ENCODE measurements at regions not wholly inside any gene's neighbourhood (a gene's known extent, or its start where the extent isn't known, plus 50 kb on each side); places are given as distances from the start of the nearest gene placed in this dataset.

GRCh38 chr5:119862619-119863018 lies 233.3 kb downstream of the FAM170A start:
- no peak overlapping the region for H3K27ac ChIP-seq
- H3K9ac ChIP-seq = no peak overlapping the region
- no peak overlapping the region for H2AFZ ChIP-seq
- H3K4me1 ChIP-seq = no peaks in the 10 kb centered on the region
- H3K4me2 ChIP-seq (ENCODE audit: low read length) = no peak overlapping the region
- no peaks in the 10 kb centered on the region for H3K27me3 ChIP-seq (ENCODE audit: control insufficient read depth, insufficient read depth, low read length)
- no peaks in the 10 kb centered on the region for H3K9me3 ChIP-seq (ENCODE audit: control insufficient read depth, low read length)
- no peak overlapping the region for H3K4me3 ChIP-seq (ENCODE audit: low read depth, low read length)
- TF ChIP-seq CTCF (IDR thresholded peaks at IDR 0.05) = no peak
- no peaks in the 10 kb centered on the region for H3K79me2 ChIP-seq
- H3K36me3 ChIP-seq (ENCODE audit: control insufficient read depth, insufficient read depth, low read length) = no peaks in the 10 kb centered on the region

GRCh38 chr5:119864286-119864685 lies 234.9 kb downstream of the FAM170A start:
- Histone ChIP-seq H3K27ac (no peak overlapping the region), H3K9me3 (ENCODE audit: control insufficient read depth, low read length) (no peaks in the 10 kb centered on the region), H3K4me1 (no peaks in the 10 kb centered on the region), H3K4me3 (ENCODE audit: low read depth, low read length) (no peak overlapping the region), H3K27me3 (ENCODE audit: control insufficient read depth, insufficient read depth, low read length) (no peaks in the 10 kb centered on the region), H3K4me2 (ENCODE audit: low read length) (no peak overlapping the region), H3K79me2 (no peaks in the 10 kb centered on the region), H2AFZ (no peak overlapping the region), H3K36me3 (ENCODE audit: control insufficient read depth, insufficient read depth, low read length) (no peaks in the 10 kb centered on the region), H3K9ac (no peak overlapping the region)
- TF ChIP-seq CTCF (IDR thresholded peaks at IDR 0.05) = no peak

GRCh38 chr5:119873611-119874010 lies 244.3 kb downstream of the FAM170A start:
- Histone ChIP-seq H3K9me3 (ENCODE audit: control insufficient read depth, low read length) (no peaks in the 10 kb centered on the region), H3K4me3 (ENCODE audit: low read depth, low read length) (no peak overlapping the region), H3K4me1 (no peaks in the 10 kb centered on the region), H3K27me3 (ENCODE audit: control insufficient read depth, insufficient read depth, low read length) (no peaks in the 10 kb centered on the region), H3K79me2 (no peaks in the 10 kb centered on the region), H2AFZ (no peak overlapping the region), H3K27ac (no peak overlapping the region), H3K9ac (no peak overlapping the region), H3K36me3 (ENCODE audit: control insufficient read depth, insufficient read depth, low read length) (no peaks in the 10 kb centered on the region), H3K4me2 (ENCODE audit: low read length) (no peak overlapping the region)
- no peak for TF ChIP-seq CTCF (IDR thresholded peaks at IDR 0.05)

GRCh38 chr5:119876522-119876921 lies 247.2 kb downstream of the FAM170A start:
- Histone ChIP-seq H3K79me2 (no peaks in the 10 kb centered on the region), H3K9me3 (ENCODE audit: control insufficient read depth, low read length) (no peaks in the 10 kb centered on the region)
- no peak for TF ChIP-seq CTCF (IDR thresholded peaks at IDR 0.05)

GRCh38 chr5:119878712-119879111 lies 249.4 kb downstream of the FAM170A start:
- no peak overlapping the region for H3K4me3 ChIP-seq (ENCODE audit: low read depth, low read length)
- no peaks in the 10 kb centered on the region for H3K36me3 ChIP-seq (ENCODE audit: control insufficient read depth, insufficient read depth, low read length)
- no peak overlapping the region for H2AFZ ChIP-seq
- no peak overlapping the region for H3K9ac ChIP-seq
- no peaks in the 10 kb centered on the region for H3K9me3 ChIP-seq (ENCODE audit: control insufficient read depth, low read length)
- H3K79me2 ChIP-seq = no peaks in the 10 kb centered on the region
- no peak overlapping the region for H3K27ac ChIP-seq
- H3K27me3 ChIP-seq (ENCODE audit: control insufficient read depth, insufficient read depth, low read length) = no peaks in the 10 kb centered on the region
- no peaks in the 10 kb centered on the region for H3K4me1 ChIP-seq
- no peak overlapping the region for H3K4me2 ChIP-seq (ENCODE audit: low read length)
- TF ChIP-seq CTCF (IDR thresholded peaks at IDR 0.05) = no peak

More at GRCh38 chr5:119876522-119876921, 247.2 kb downstream of the FAM170A start:
- Histone ChIP-seq H2AFZ (no peak overlapping the region), H3K4me1 (no peaks in the 10 kb centered on the region), H3K27me3 (ENCODE audit: control insufficient read depth, insufficient read depth, low read length) (no peaks in the 10 kb centered on the region), H3K27ac (no peak overlapping the region), H3K9ac (no peak overlapping the region), H3K4me3 (ENCODE audit: low read depth, low read length) (no peak overlapping the region), H3K36me3 (ENCODE audit: control insufficient read depth, insufficient read depth, low read length) (no peaks in the 10 kb centered on the region), H3K4me2 (ENCODE audit: low read length) (no peak overlapping the region)
